H1 (cell line): ENCODE measurements at regions not wholly inside any gene's neighbourhood (a gene's known extent, or its start where the extent isn't known, plus 50 kb on each side); places are given as distances from the start of the nearest gene placed in this dataset.

ENCODE experiments used
- CTCF ChIA-PET: fragments of 300-600 bp; sonication (Branson Sonifier 250); formaldehyde crosslinking; loops from one replicate; lab custom pipeline; 2021; ENCODE audit not compliant: partially characterized antibody; lab: Charles Lee
- POLR2A ChIA-PET: fragments of 300-600 bp; sonication (Branson Sonifier 250); formaldehyde crosslinking; loops from one replicate; lab custom pipeline; 2021; ENCODE audit warnings: inconsistent platforms; ENCODE audit not compliant: partially characterized antibody; lab: Charles Lee
- DNase-seq, 2 experiments: peaks; one replicate each; pipeline versions ENCODE4 v3.0.0 to v3.0.0-alpha.2; 2010 to 2022; ENCODE audit warnings: low spot score in 2 of 2, low read depth in 1 of 2, mixed read lengths in 1 of 2
- FAIRE-seq: peaks from 2 replicates; lab custom pipeline; 2011; peaks lifted over from hg19 to GRCh38; lab: Jason Lieb, UNC
- H2AFZ ChIP-seq: 2 replicates; pipeline ENCODE4 v1.8.1; 2012; ENCODE audit warnings: low read length, inconsistent platforms
- H2AK5ac ChIP-seq: 2 replicates; pipeline ENCODE4 v1.6.1; 2013; ENCODE audit warnings: low read depth, low read length
- H2BK120ac ChIP-seq: replicated peaks from 2 replicates; pipeline ENCODE3; 2013; ENCODE audit warnings: low read depth, low read length, inconsistent platforms
- H2BK12ac ChIP-seq: 2 replicates; pipeline ENCODE4 v1.6.1; 2013; ENCODE audit warnings: low read depth, low read length
- H2BK15ac ChIP-seq: 2 replicates; pipeline ENCODE4 v1.6.1; 2013; ENCODE audit warnings: low read length
- H2BK20ac ChIP-seq: 2 replicates; pipeline ENCODE4 v1.6.1; 2013; ENCODE audit warnings: low read length
- H2BK5ac ChIP-seq: 2 replicates; pipeline ENCODE4 v1.6.1; 2013; ENCODE audit warnings: low read depth, low read length
- H3K14ac ChIP-seq: 2 replicates; pipeline ENCODE4 v1.6.1; 2013; ENCODE audit warnings: inconsistent platforms; ENCODE audit not compliant: insufficient read length
- H3K18ac ChIP-seq: 2 replicates; pipeline ENCODE4 v1.6.1; 2013; ENCODE audit warnings: low read length; ENCODE audit errors: extremely low read depth
- H3K23ac ChIP-seq: 2 replicates; pipeline ENCODE4 v1.6.1; 2013; ENCODE audit warnings: inconsistent platforms; ENCODE audit not compliant: insufficient read length
- H3K23me2 ChIP-seq: 2 replicates; pipeline ENCODE4 v1.6.1; 2013; ENCODE audit warnings: low read depth, low read length
- H3K27ac ChIP-seq: 2 replicates; pipeline ENCODE4 v1.6.1; 2011; ENCODE audit warnings: low read depth, low read length, inconsistent platforms
- H3K27me3 ChIP-seq, 4 experiments: replicated peaks in 1 of 4; 1 replicate in 1 of 4; 2 replicates in 3 of 4; pipeline versions ENCODE4 v1.6.1 to v1.8.1; 2011 to 2013; ENCODE audit warnings: low read length in 3 of 4, mild to moderate bottlenecking in 3 of 4, inconsistent platforms in 2 of 4, mixed read lengths in 2 of 4, moderate library complexity in 1 of 4; ENCODE audit not compliant: control insufficient read depth in 3 of 4, insufficient read depth in 3 of 4; ENCODE audit errors: extremely low read depth in 1 of 4
- H3K36me3 ChIP-seq, 4 experiments: 2 replicates each; pipeline versions ENCODE4 v1.6.1 to v1.8.1; 2011 to 2013; ENCODE audit warnings: mild to moderate bottlenecking in 4 of 4, low read length in 3 of 4, moderate library complexity in 2 of 4, control low read depth in 1 of 4, inconsistent platforms in 1 of 4; ENCODE audit not compliant: insufficient read depth in 4 of 4, control insufficient read depth in 2 of 4
- H3K4ac ChIP-seq: replicated peaks from 2 replicates; pipeline ENCODE3; 2013; ENCODE audit warnings: low read length, low read depth, mixed read lengths, inconsistent platforms; ENCODE audit not compliant: insufficient read length
- H3K4me1 ChIP-seq, 4 experiments: replicated peaks in 1 of 4; 1 replicate in 1 of 4; 2 replicates in 3 of 4; pipeline versions ENCODE4 v1.6.1 to v1.8.1; 2011 to 2013; ENCODE audit warnings: low read length in 3 of 4, inconsistent platforms in 2 of 4, mixed read lengths in 1 of 4; ENCODE audit not compliant: insufficient read depth in 4 of 4, control insufficient read depth in 3 of 4
- H3K4me2 ChIP-seq, 2 experiments: 2 replicates each; pipeline versions ENCODE4 v1.6.1 to v1.8.1; 2011 to 2013; ENCODE audit warnings: low read depth in 2 of 2, low read length in 2 of 2, control low read depth in 1 of 2, inconsistent platforms in 1 of 2, mild to moderate bottlenecking in 1 of 2; ENCODE audit not compliant: insufficient read depth in 1 of 2
- H3K4me3 ChIP-seq, 4 experiments: fragments of 200-600, 300-600 bp in 1 of 4; sonication (generic), shearing (Covaris generic), sonication (Bioruptor Twin) in 1 of 4; 2 replicates each; pipeline versions ENCODE4 v1.5.1 to v1.8.1; 2011 to 2016; ENCODE audit warnings: low read length in 4 of 4, low read depth in 3 of 4, control low read depth in 2 of 4, inconsistent platforms in 2 of 4, mild to moderate bottlenecking in 2 of 4, mixed read lengths in 1 of 4, moderate library complexity in 1 of 4; ENCODE audit not compliant: insufficient read depth in 2 of 4; ENCODE audit errors: extremely low read depth in 1 of 4
- H3K56ac ChIP-seq: replicated peaks from 2 replicates; pipeline ENCODE3; 2013; ENCODE audit warnings: low read depth, mild to moderate bottlenecking, mixed read lengths, low read length, inconsistent platforms; ENCODE audit not compliant: insufficient read length
- H3K79me1 ChIP-seq: 2 replicates; pipeline ENCODE4 v1.6.1; 2013; ENCODE audit warnings: low read depth, low read length, control low read depth
- H3K79me2 ChIP-seq, 2 experiments: 2 replicates each; pipeline versions ENCODE4 v1.6.1 to v1.8.1; 2012 to 2013; ENCODE audit warnings: low read length in 2 of 2, mild to moderate bottlenecking in 2 of 2, inconsistent platforms in 1 of 2; ENCODE audit not compliant: insufficient read depth in 2 of 2, control insufficient read depth in 1 of 2
- H3K9ac ChIP-seq, 4 experiments: replicated peaks in 1 of 4; 1 replicate in 1 of 4; 2 replicates in 3 of 4; pipeline versions ENCODE4 v1.6.1 to v1.8.1; 2011 to 2013; ENCODE audit warnings: low read depth in 3 of 4, low read length in 3 of 4, control low read depth in 2 of 4, mild to moderate bottlenecking in 2 of 4, moderate library complexity in 2 of 4, inconsistent platforms in 1 of 4; ENCODE audit errors: extremely low read depth in 1 of 4
- H3K9me3 ChIP-seq, 2 experiments: 2 replicates each; pipeline versions ENCODE4 v1.6.1 to v1.8.1; 2012 to 2013; ENCODE audit warnings: mild to moderate bottlenecking in 2 of 2, moderate library complexity in 2 of 2, control low read depth in 1 of 2, inconsistent platforms in 1 of 2, low read depth in 1 of 2, low read length in 1 of 2, mixed read lengths in 1 of 2; ENCODE audit not compliant: insufficient read depth in 2 of 2
- H4K20me1 ChIP-seq, 2 experiments: replicated peaks in 1 of 2; 2 replicates each; pipeline versions ENCODE3 to v1.8.1; 2011 to 2013; ENCODE audit warnings: inconsistent platforms in 2 of 2, low read length in 2 of 2, mild to moderate bottlenecking in 1 of 2; ENCODE audit not compliant: insufficient read depth in 2 of 2, control insufficient read depth in 1 of 2
- H4K5ac ChIP-seq: 2 replicates; pipeline ENCODE4 v1.6.1; 2013; ENCODE audit warnings: low read length, low read depth, mixed read lengths, inconsistent platforms; ENCODE audit not compliant: insufficient read length
- H4K8ac ChIP-seq: 2 replicates; pipeline ENCODE4 v1.8.0; 2013; ENCODE audit warnings: mild to moderate bottlenecking, moderate library complexity, low read length, inconsistent platforms; ENCODE audit not compliant: insufficient read depth; ENCODE audit errors: extremely low read depth
- H4K91ac ChIP-seq: replicated peaks from 2 replicates; pipeline ENCODE3; 2013; ENCODE audit warnings: low read length, mixed read lengths, inconsistent platforms; ENCODE audit not compliant: insufficient read length
- EGR1 ChIP-seq: IDR thresholded peaks from 2 replicates; pipeline ENCODE4 v1.6.1; 2011; ENCODE audit warnings: low read depth, low read length, borderline replicate concordance
- EZH2 ChIP-seq: fragments of 200-600 bp; sonication (generic); IDR thresholded peaks from 2 replicates; pipeline ENCODE4 v1.7.1; 2012; ENCODE audit warnings: low read depth, mild to moderate bottlenecking, moderate library complexity, low read length, inconsistent platforms; ENCODE audit not compliant: severe bottlenecking
- FOSL1 ChIP-seq: IDR thresholded peaks from 2 replicates; pipeline ENCODE4 v1.6.1; 2011; ENCODE audit warnings: mild to moderate bottlenecking, low read depth, low read length, moderate library complexity; ENCODE audit not compliant: insufficient read depth
- MAFK ChIP-seq: IDR thresholded peaks from 2 replicates; pipeline ENCODE4 v1.6.1; 2012; ENCODE audit warnings: low read depth, mild to moderate bottlenecking, improper control_type of control experiment, low read length
- MAX ChIP-seq: IDR thresholded peaks from 2 replicates; pipeline ENCODE4 v1.6.1; 2012; ENCODE audit warnings: inconsistent platforms
- PHF8 ChIP-seq: fragments of 200-600 bp; sonication (generic); conservative IDR thresholded peaks from 2 replicates; pipeline ENCODE4 v1.7.1; 2012; ENCODE audit warnings: low read depth, mild to moderate bottlenecking, inconsistent platforms, low read length, moderate library complexity
- POU5F1 ChIP-seq: IDR thresholded peaks from 2 replicates; pipeline ENCODE4 v1.6.1; 2011; ENCODE audit warnings: low read depth, mild to moderate bottlenecking, low read length, moderate library complexity
- RAD21 ChIP-seq, 2 experiments: IDR thresholded peaks in 1 of 2; conservative IDR thresholded peaks in 1 of 2; 2 replicates each; pipeline ENCODE4 v1.6.1; 2011; ENCODE audit warnings: low read depth in 2 of 2, low read length in 2 of 2, improper control_type of control experiment in 1 of 2, inconsistent platforms in 1 of 2, mild to moderate bottlenecking in 1 of 2, moderate library complexity in 1 of 2
- RBBP5 ChIP-seq: IDR thresholded peaks from 2 replicates; pipeline ENCODE4 v1.7.1; 2012; ENCODE audit warnings: low read depth, mild to moderate bottlenecking, inconsistent platforms, low read length, moderate library complexity, borderline replicate concordance
- SAP30 ChIP-seq: fragments of 300-600 bp; sonication (generic); IDR thresholded peaks from 2 replicates; pipeline ENCODE4 v1.7.1; 2012; ENCODE audit warnings: low read length, moderate library complexity, mild to moderate bottlenecking, inconsistent platforms; ENCODE audit not compliant: insufficient read depth, insufficient replicate concordance
- SRF ChIP-seq: IDR thresholded peaks from 2 replicates; pipeline ENCODE4 v1.6.1; 2011; ENCODE audit warnings: mild to moderate bottlenecking, low read depth, low read length, moderate library complexity
- TCF12 ChIP-seq: IDR thresholded peaks from 2 replicates; pipeline ENCODE4 v1.6.1; 2011; ENCODE audit warnings: low read depth, mild to moderate bottlenecking, low read length
- WGBS, 2 experiments: shearing (Covaris generic) in 1 of 2; methylation state at CpG; one replicate each; pipeline versions ENCODE4 v1.1.6 to v1.1.7; 2013 to 2015; ENCODE audit warnings: low lambda C conversion rate in 2 of 2, mixed read lengths in 2 of 2, inconsistent platforms in 1 of 2, low coverage in 1 of 2, missing lambda C conversion rate in 1 of 2; ENCODE audit not compliant: insufficient replicate concordance in 2 of 2, insufficient coverage in 1 of 2, insufficient read length in 1 of 2; ENCODE audit errors: extremely low coverage in 1 of 2, missing lambda C conversion rate in 1 of 2; 5-methylcytosine and 5-hydroxymethylcytosine counted together

DNA sequence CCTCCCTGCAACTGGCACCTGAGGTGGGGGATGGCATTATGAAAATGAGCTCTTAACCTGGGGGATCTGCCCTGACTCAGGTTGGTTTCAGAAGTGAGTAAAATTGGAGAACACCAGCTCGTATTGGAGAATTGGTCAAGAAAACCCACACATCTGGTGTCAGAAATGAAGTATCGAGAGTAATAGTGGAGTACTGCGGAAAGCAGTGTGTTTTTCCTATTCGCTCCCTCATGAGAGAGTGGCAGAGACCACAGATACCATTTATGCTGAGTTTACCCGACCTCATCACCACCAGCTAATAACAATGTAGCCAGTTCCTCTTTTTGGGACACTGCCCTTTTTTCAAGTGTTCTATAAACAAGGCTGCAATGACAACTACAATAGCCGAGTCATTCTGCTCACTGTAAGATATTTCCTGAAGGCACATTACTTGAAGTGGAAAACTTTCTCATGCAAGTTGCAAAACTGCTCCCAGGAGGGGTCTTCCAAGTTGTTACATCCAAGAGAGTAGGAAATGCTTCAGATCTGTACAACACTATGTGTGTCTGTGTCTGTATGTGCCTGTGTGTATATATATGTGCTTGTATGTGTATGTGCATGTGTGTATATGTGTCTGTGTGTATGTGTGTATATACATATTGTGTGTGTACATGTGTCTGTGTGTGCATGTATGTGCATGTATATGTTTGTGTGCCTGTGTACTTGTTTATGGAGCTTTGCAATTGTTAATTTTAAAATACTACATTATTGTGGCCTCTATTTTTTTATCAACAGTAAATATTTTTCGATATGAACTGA is 106.0 kb upstream of the CST7 start:
- H3K4ac ChIP-seq = no peak overlapping the region
- H3K14ac ChIP-seq = no peak overlapping the region
- no peak overlapping the region for H4K91ac ChIP-seq
- H3K23ac ChIP-seq = no peak overlapping the region
- H3K4me3 ChIP-seq = no peak overlapping the region
- FAIRE-seq = no peak
- H3K4me1 ChIP-seq = no peaks in the 10 kb centered on the region
- H3K56ac ChIP-seq = no peak overlapping the region
- no peak overlapping the region for H4K8ac ChIP-seq
- H4K5ac ChIP-seq = no peak overlapping the region
- H3K36me3 ChIP-seq = no peaks in the 10 kb centered on the region
- no peak overlapping the region for H2BK120ac ChIP-seq
- ChIA-PET POLR2A (no interaction called here), CTCF (interaction anchor here (1.1 to 2.0 kb wide), 2 partner anchors 12 to 87 kb away, joined by 3 to 4 read pairs; no protein-coding TSS in a partner anchor)
- H4K20me1 ChIP-seq = no peaks in the 10 kb centered on the region
- H2BK5ac ChIP-seq = no peak overlapping the region
- no peak overlapping the region for H3K27ac ChIP-seq
- no peak for DNase-seq
- no peak overlapping the region for H2AK5ac ChIP-seq
- no peaks in the 10 kb centered on the region for H3K9me3 ChIP-seq
- no peaks in the 10 kb centered on the region for H3K23me2 ChIP-seq
- WGBS, 2 experiments = 85% methylated on average over 7 of the region's 7 CpGs; no CpG with 5 or more reads in 1 of the 2 experiments
- no peaks in the 10 kb centered on the region for H3K79me2 ChIP-seq
- no peak overlapping the region for H2BK12ac ChIP-seq
- no peak overlapping the region for H3K4me2 ChIP-seq
- no peak overlapping the region for H2BK15ac ChIP-seq
- no peaks in the 10 kb centered on the region for H3K27me3 ChIP-seq
- no peak overlapping the region for H3K9ac ChIP-seq
- H2AFZ ChIP-seq = no peak overlapping the region
- H3K18ac ChIP-seq = no peak overlapping the region
- H2BK20ac ChIP-seq = no peak overlapping the region
- H3K79me1 ChIP-seq = no peaks in the 10 kb centered on the region
- TF ChIP-seq MAX = no peak
- TF ChIP-seq EZH2 = no peak
- no peak for TF ChIP-seq SAP30
- no peak for TF ChIP-seq FOSL1
- no peak for TF ChIP-seq POU5F1
- TF ChIP-seq MAFK = no peak
- no peak for TF ChIP-seq SRF
- no peak for TF ChIP-seq TCF12
- TF ChIP-seq RBBP5 = no peak
- TF ChIP-seq EGR1 = no peak
- TF ChIP-seq RAD21 (IDR thresholded peaks at IDR 0.05 in 1 of 2, conservative IDR thresholded peaks at IDR 0.05 in 1 of 2; ENCODE audit: low read depth in 2 of 2, low read length in 2 of 2) = no peak
- TF ChIP-seq PHF8 = no peak
